SH-SY5Y (cell line): ENCODE measurements at regions not wholly inside any gene's neighbourhood (a gene's known extent, or its start where the extent isn't known, plus 50 kb on each side); places are given as distances from the start of the nearest gene placed in this dataset.

Experiments used
- GATA2 ChIP-seq: IDR thresholded peaks from 2 replicates; pipeline ENCODE4 v1.6.1; 2011; ENCODE audit warnings: mild to moderate bottlenecking, low read depth, low read length
- GATA3 ChIP-seq: IDR thresholded peaks from 2 replicates; pipeline ENCODE4 v1.6.1; 2011; ENCODE audit warnings: low read depth, mild to moderate bottlenecking, low read length, moderate library complexity

DNA sequence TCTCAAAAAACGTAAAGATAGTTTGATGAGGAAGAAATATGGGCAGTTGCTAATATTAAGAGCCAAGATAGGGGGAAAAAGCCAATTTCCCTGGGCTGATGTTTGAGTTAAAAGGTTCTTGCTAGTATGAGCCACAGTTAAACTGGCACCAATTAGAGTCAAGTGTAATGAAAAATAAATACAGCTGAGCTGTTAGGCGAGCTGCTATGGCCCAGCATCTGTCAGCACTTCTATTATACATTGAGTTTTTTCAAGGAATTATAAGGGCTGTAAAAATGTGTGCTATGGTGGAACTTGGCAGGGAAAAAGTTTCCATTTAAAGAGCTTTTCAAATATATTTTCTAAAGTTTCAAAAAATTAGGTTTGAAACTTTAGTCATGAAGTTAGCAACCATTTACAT lies 279.6 kb downstream of the CYRIA start:
- no peak for TF ChIP-seq GATA3
- no peak for TF ChIP-seq GATA2
